HG02610 (cell line): ENCODE measurements at regions not wholly inside any gene's neighbourhood (a gene's known extent, or its start where the extent isn't known, plus 50 kb on each side); places are given as distances from the start of the nearest gene placed in this dataset.
"Not testable (repeated sequence)": the region's sequence is repeated elsewhere in the genome, so short reads cannot be mapped to it uniquely, and the experiment has no call there.

ENCODE experiments used
- ATAC-seq: cut with Tn5 transposase; IDR thresholded peaks from one replicate; pipeline ENCODE4 v1.9.1; 2021; ENCODE audit warnings: mild to moderate bottlenecking, moderate library complexity; ENCODE audit not compliant: unreplicated experiment

- no peak for ATAC-seq
These were observed 74.9 kb downstream of the ALG10 start for GRCh38 chr12:34097213-34097612.

DNA sequence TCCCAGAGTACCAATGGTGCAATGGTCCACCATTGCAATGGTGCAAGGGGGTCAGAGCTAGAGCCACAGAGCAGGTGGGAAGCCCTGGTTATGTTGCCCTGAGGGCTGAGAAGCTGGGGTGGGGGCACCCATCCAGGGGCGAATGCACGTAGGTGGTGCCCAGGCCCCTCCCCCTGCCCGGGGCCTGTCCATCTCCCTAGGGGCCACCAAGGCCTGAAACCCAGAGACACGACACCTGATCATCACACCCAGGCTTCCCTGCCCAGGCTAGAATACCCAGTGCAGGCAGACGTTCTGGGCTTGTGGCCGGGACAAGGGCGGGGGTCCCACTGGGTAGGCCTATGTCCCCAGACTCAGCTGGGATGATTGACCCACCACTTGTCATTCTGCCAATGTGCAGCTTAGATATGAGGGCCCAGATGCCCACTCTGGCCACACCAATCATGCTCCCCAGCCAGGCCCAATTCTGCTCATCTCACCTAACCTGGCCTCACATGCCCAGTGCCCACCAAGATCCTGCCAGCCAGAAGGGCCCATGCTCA, 83.2 kb downstream of the ALG10 start:
- no peak for ATAC-seq

- no peak for ATAC-seq
These were observed 83.9 kb downstream of the ALG10 start for GRCh38 chr12:34106172-34106571.

DNA sequence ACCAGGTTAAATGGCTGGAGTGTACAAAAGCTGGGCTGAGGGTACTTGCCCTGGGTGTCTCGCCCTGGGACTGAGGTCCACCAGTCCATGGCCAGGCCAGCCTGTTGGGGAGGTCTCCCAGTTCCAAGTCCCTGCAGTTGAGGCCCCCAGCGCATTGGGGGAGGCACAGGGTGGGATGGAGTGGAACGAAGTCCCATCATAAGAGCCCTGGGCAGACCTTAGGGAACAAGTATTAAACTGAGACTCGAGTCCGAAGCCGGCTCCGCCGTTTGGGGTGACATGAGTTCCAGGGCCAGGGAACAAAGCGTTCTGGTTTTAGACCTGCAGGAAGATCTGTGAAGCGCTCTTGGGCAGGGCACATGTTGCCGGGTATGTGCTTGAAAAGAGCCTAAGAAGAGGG, 84.7 kb downstream of the ALG10 start:
- ATAC-seq, result no peak

DNA sequence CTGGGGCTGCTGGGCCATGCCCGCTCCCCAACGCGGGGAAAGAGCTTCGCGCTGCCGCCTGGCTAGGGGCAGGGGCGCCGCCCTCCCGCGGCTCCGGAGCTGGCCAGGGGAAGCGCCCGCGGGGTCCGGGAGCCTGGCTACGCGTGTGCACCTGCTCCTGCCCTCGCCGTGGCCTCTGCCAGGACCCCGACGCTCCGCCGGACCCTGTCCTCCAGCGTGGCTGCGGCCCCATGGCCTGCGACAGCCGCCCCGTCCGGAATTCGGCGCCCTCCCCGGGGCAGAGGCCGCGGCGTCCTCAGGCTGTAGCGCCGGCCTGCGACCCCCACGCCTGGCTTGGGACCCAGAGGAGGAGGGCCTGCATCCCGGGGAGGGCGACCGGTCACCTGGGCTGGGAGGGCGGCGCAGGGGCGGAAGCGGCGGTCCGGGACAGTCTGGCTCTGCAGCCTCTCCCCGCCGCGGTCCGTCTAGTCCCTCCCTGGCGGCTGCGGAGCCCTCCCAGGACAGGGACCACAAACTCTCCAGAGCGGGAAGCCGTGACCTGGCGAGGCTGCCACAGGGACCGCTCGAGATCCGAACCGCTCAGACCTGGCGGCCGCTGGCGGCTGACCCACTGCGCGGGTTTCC, 85.6 kb downstream of the ALG10 start:
- ATAC-seq, result no peak

DNA sequence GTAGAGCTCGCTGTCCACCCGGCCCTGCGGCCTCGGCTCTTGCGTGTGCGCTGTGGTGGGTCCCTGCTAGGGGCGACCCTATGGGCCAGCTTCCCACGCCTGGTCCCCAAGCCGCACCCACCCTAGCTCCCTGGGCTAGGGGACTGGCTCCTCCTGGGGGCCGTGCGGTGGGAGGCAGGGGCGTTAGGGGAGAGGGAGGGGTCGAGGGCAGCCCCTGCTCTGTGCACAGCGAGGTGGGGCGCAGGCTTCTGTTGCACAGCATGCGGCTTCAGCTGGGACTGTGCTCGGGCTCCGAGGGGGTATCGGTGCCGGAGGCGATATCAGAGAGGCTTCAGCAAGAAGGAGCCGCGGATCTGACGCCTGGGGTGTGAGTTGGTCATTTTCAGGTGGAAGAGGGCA, 86.1 kb downstream of the ALG10 start:
- ATAC-seq, result no peak

DNA sequence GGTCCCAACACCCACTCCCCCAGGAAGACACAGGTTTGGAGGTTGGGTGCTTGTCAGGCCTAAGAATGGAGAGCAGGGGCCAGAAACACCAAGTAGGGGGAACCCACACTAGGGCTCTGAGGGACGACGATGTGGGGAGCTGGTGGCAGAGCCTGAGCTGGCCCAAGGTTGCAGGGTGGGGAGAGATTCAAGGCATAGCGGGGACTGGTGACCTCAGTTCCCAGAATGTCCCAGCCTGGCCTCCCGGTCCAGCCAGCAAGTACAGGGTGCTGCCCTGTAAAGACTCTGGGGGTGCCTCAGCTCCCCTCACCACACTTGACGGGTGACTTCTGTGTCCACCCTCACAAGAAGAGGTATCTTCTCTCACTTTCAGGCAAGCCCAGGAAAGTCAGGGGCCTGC, 86.7 kb downstream of the ALG10 start:
- ATAC-seq, result no peak

GRCh38 chr12:34109390-34109789, 87.1 kb downstream of the ALG10 start:
- ATAC-seq, result no peak

GRCh38 chr12:34109909-34110531, 87.7 kb downstream of the ALG10 start:
- ATAC-seq, result not testable (repeated sequence)

DNA sequence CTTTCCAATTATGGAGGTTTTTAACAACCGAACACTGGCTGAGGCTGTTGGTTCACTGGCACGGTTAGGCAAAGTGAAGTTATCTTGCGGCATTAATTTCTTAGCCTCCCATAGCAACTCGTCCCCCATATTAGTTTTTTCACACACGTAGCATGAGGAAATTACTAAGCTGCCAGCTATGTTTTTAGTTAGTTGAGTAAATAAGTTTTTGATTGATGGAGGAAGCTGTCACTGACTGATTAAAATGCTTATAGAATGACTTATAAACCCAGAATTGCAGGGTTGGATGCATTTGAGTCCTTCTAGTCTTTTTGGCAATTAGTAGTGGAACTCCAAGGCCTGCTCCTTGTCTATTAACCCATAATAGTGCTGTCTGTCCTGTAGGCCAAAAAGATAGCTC, 97.1 kb downstream of the ALG10 start:
- ATAC-seq, result no peak

- no peak for ATAC-seq
These were observed 99.1 kb downstream of the ALG10 start for GRCh38 chr12:34121360-34121759.

DNA sequence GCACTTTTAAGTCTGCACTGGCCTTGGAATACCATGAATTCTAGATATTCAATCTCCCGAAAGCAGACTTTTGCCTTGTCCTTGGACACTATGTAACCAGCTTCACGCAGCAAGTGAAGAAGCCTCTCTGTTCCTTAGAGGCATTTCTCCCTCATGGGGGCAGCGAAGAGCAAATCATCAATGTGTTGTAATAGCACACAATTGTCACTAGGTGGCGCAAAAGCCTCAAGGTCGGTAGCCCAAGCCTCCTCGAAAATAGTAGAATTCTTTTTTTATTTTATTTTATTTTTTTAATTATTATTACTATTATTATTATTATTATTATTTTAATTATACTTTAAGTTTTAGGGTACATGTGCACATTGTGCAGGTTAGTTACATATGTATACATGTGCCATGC, 100.8 kb downstream of the ALG10 start:
- peak; percentile 66 for ATAC-seq

- no peak for ATAC-seq
These were observed 102.3 kb downstream of the ALG10 start for GRCh38 chr12:34124608-34125007.

- ATAC-seq, result peak; percentile 63
These were observed 103.9 kb downstream of the ALG10 start for GRCh38 chr12:34126239-34126641.

GRCh38 chr12:34126805-34127204, 104.5 kb downstream of the ALG10 start:
- no peak for ATAC-seq

DNA sequence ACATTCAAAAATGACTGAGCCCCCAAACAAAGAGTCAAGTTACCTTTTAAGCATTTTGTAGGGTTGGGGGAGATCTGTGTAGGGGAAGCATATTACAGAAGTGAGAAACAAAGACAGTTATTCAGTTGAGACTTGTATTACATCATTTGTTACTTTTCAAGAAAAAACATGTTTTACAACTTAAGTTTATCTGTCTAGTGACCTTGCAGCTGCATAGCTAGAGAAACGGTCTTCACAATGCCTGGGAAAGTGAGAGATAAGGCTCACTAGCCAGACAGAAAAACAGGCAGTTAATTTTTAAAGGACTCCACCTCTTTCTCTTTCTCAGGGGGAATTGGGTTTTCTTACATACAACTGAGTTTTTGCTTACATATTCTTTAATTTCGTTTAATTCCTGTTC, 105.1 kb downstream of the ALG10 start:
- ATAC-seq, result not testable (repeated sequence)

- no peak for ATAC-seq
These were observed 120.1 kb downstream of the ALG10 start for GRCh38 chr12:34142430-34142829.

- ATAC-seq, result no peak
These were observed 128.7 kb downstream of the ALG10 start for GRCh38 chr12:34151019-34151418.

- ATAC-seq, result no peak
These were observed 141.1 kb downstream of the ALG10 start for GRCh38 chr12:34163443-34163842.

DNA sequence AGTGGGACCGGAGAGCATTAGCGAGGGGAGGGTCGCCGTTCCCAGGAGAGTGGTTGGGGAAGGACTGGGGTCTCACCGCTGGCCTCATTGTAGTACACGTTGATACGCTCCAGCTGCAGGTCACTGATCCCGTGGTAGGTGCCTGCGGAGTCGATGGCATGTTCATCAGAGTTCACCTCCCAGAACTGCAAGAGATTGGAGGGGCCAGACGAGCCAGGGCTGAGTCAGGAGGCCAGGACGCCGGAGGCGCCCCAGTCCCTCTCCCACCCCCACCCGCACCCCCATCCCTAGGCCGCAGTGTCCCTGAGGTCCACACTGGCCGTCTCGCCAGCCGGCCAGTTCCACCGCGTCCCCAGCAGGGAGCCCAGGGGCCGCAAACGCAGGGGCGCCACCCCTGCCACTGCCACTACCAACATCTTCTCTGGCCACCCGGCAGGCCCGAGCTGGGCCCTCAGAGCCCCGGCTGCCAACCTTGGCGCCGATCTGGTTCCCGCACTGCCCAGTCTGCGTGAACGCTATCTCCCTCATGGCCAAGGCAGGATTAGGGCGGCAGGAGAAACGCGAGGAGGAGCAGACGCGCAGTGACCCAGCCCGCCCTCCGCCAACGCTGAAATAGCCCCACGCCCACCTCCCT, 144.2 kb downstream of the ALG10 start:
- no peak for ATAC-seq

DNA sequence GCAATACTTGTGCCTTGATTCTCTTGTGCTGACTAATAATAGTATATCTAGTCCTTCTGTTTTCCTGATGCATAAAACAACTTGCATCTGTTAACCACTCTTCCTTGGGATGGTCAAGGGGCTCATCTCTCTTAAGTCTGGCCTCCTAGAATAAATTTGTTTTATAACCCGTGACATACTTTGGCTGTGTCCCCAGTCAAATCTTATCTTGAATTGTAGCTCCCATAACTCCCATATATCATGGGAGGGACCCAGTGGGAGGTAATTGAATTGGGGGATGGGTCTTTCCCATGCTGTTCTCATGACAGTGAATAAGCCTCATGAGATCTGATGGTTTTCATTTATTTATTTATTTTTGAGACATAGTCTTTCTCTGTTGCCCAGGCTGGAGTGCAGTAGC, 146.2 kb downstream of the ALG10 start:
- ATAC-seq, result not testable (repeated sequence)

GRCh38 chr12:34186492-34186891, 164.2 kb downstream of the ALG10 start:
- no peak for ATAC-seq
